Fibroblast of skin of left quadriceps (primary cell): ENCODE measurements at regions not wholly inside any gene's neighbourhood (a gene's known extent, or its start where the extent isn't known, plus 50 kb on each side); places are given as distances from the start of the nearest gene placed in this dataset.

Experiments used
- DNase-seq, 2 experiments: peaks; one replicate each; pipeline ENCODE4 v3.0.0-alpha.2; 2013; ENCODE audit warnings: low read depth in 2 of 2

DNA sequence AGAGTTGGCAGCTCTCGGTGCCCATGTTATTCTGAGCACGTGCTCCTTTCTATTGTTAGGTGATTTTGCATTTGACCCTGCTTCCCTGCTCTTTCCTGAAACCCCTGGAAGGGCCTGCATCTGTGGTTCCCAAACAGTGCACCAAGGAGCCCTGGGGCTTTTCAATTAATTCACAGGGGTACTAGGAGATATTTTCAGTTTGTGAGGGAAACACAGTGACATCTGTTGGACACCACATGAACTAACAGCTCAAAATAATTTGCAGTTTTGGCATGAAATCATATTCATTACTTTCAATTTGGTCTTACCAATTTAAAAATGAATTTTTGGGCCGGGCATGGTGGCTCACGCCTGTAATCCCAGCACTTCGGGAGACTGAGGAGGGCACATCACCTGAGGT, 156.6 kb downstream of the GATB start:
- peak in 1 of 2 experiments; percentile 4 for DNase-seq

DNA sequence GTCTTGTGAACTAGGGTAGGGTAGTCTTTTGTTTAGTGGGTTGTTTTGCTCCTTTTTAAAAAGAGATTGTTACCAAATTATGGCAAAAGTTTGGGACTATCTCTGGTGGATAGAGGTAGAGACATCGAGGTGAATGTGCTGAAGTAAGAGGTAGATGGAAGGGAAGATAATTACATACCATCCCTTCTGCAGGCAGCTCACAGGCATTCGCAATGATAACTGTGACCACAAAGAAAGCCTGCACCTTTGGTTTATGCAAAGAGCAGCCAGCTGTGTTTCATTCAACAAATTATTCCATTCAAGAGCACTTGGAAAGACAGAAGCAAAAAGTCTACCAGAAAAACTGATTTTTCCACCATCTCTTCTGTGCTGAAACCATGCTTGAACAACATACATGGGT, 155.6 kb downstream of the GATB start:
- no peak for DNase-seq

DNA sequence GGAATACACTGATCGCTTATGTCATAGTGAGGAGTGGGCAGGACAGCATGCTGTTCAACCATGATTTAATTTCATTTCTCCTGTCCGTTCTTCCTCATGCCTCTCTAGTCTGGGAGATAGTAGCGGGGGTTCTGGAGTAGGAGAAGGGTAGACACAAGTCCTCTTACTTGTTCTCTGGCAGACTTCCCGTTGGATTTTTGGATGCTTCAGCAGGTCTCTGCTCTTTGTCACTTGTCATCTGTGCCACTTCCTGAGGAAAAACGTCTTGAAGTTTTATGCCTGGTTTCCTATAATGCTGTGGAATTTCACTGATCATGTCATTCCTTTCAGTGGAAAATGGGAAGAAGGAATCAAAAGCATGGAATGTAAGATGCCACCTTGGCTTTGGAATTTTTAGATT, 154.7 kb downstream of the GATB start:
- DNase-seq = no peak

DNA sequence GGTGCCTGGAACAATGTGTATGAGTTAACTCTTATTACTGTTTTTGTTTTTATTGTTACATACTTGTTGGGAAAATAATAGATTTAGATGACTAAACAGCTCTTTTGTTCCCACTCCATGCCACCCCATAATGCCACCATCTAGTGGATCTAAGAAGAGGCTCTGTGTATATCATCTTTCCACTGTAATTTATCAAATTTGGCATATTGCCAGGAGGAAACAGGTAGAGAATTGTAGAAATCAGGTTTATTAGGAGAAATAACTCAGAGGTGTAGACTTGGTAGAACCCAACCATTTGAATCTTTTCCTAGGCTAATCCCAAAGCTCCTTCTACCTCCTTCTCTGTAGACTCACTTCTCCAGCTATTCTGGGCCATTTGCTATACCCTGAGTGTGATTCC, 150.6 kb downstream of the GATB start:
- DNase-seq = no peak

DNA sequence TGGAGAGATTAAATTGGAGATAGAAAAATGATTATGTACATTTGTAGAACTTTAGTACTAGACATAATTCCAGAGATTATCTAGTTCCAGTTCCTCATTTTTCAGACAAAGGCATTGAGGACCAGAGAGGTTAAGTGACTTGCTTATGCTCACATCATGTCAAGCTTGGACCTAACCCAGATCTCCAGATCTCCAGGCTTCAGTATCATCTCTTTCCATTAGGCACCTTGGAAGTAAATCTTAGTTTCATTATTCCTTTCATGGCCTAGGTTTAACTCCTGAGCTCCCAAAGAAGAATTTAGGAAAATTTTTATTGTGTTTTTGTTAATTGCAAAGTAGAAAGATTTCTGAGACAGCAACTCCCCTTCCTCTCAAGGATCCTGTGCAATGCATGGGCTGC, 148.8 kb downstream of the GATB start:
- no peak for DNase-seq

DNA sequence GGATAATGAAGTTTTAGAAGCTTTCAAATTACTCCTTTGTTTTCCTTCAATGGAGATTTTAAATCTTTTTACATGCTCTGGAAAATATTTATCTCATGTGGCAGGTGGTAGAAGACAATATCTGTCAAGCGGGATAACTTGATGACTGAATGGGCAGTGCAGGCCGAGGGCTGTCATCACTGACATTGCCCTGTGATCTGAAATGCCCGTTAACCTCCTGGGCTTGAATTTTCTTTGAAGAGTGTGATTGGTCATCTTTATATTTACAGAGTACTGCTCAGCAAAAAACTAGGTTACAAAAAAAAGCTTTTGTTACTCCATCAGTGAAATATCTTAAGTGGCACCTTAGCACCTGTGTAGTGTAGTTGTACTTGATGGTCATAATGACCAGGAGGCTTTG, 147.5 kb downstream of the GATB start:
- no peak for DNase-seq

DNA sequence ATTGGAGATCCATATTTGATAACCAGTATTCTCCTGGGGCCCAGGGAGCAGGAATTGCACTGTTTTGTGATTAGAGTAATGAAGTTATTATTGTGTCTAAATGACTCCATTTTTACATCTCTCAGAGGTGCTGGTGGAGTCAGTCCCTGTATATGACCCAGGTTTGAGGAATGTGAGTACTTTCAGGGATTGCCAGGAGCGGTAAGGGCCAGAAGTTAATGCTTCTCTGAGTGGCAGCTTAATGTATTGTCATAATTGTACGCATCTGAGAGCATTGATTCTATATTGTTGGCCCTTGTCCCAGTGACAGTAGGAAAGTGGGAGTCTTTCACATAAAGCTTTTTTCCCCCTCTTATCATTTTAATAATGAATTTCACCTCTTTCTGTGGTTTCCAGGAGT, 146.2 kb downstream of the GATB start:
- no peak for DNase-seq

DNA sequence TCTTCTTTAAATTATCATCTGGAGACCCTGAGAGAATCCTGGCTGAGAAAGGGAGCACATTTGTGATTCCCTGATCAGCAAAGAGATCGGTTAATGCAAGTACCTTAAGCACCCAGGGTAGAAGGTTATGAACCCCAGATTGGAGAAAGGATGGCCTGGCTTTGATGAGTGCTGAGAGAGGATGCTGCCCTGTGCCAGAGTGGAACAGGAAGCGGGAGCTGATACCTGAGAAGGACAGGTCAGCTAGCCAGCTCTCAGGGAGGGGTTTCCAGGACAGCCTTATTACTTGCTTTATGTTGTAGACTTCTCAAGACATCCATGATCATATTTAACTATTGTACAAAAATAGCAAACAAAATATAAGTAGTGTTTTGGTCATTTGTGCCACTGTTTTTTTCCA, 141.9 kb downstream of the GATB start:
- DNase-seq = no peak

DNA sequence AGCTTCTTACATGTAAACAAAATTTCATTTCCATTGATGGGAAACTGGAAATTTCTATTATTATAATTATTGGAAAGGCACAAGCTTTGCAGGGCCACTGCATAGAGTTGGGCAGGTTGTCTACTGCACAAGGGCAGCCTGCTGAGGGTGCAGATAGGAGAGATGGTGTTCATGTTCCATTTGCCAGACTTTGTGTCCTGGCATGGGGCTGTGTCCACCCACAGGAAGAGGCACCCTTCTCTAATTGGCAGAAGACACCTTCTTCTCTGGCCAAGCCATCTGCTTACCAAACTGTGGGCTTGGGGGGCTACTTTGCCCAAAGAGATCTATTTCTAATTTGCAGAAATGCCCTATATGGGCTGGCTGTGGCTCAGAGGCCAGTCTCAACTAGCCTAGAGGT, 140.7 kb downstream of the GATB start:
- no peak for DNase-seq
